Activated B cell treated with CpG ODN at 0.5 μM for 24 hours (primary cell): ENCODE measurements at regions not wholly inside any gene's neighbourhood (a gene's known extent, or its start where the extent isn't known, plus 50 kb on each side); places are given as distances from the start of the nearest gene placed in this dataset.

Experiments
- ATAC-seq: fragments of 200-7000 bp; cut with Tn5 transposase; one replicate; pipeline ENCODE4 v1.10.0; 2021; ENCODE audit warnings: low read depth, mild to moderate bottlenecking, moderate library complexity
- CTCF ChIA-PET: fragments of 350-600 bp; sonication (Branson Sonifier 250); formaldehyde crosslinking; loops from one replicate; lab custom pipeline; 2021; ENCODE audit warnings: antibody characterized with exemption; lab: Charles Lee
- POLR2A ChIA-PET: fragments of 350-600 bp; sonication (Branson Sonifier 250); formaldehyde crosslinking; loops from one replicate; lab custom pipeline; 2021; ENCODE audit warnings: antibody characterized with exemption; lab: Charles Lee
- DNase-seq: peaks from one replicate; pipeline ENCODE4 v3.0.0; 2022
- H3K27ac Mint-ChIP-seq: one replicate; pipeline ENCODE4 v1.8.0; 2020; ENCODE audit warnings: mixed read lengths
- H3K27me3 Mint-ChIP-seq: one replicate; pipeline ENCODE4 v1.8.0; 2021; ENCODE audit warnings: mixed read lengths
- H3K36me3 Mint-ChIP-seq: one replicate; pipeline ENCODE4 v1.8.0; 2021; ENCODE audit warnings: low read depth, mixed read lengths
- H3K4me1 Mint-ChIP-seq: one replicate; pipeline ENCODE4 v1.8.0; 2021; ENCODE audit warnings: mixed read lengths
- H3K4me3 Mint-ChIP-seq: one replicate; pipeline ENCODE4 v1.8.0; 2020; ENCODE audit warnings: mild to moderate bottlenecking, mixed read lengths
- H3K9me3 Mint-ChIP-seq: one replicate; pipeline ENCODE4 v1.8.0; 2020; ENCODE audit warnings: mixed read lengths
- CTCF ChIP-seq: fragments of 200-600 bp; IDR thresholded peaks from one replicate; pipeline ENCODE4 v1.8.0; 2022; ENCODE audit warnings: antibody characterized with exemption, mild to moderate bottlenecking
- intact Hi-C: fragments of 100-400 bp; cut with micrococcal nuclease; formaldehyde crosslinking; loops from one replicate; pipeline ENCODE4 v1.15.1; 2024

- no peak for TF ChIP-seq CTCF
- H3K27ac Mint-ChIP-seq, result no peak overlapping the region
- ATAC-seq (no peak), DNase-seq (no peak)
- intact Hi-C loops, result no loop called here
- POLR2A ChIA-PET, result no interaction called here
- no peaks in the 10 kb centered on the region for H3K36me3 Mint-ChIP-seq
- H3K27me3 Mint-ChIP-seq, result peaks cover 4% of the 10 kb centered on the region
- no peaks in the 10 kb centered on the region for H3K4me1 Mint-ChIP-seq
- peaks cover 4% of the 10 kb centered on the region for H3K9me3 Mint-ChIP-seq
- CTCF ChIA-PET, result no interaction called here
- no peak overlapping the region for H3K4me3 Mint-ChIP-seq
These were observed 137.3 kb downstream of the TWIST2 start for GRCh38 chr2:238985041-238985729.

GRCh38 chr2:238985931-238986446 lies 138.1 kb downstream of the TWIST2 start:
- Mint-ChIP-seq H3K27ac (no peak overlapping the region), H3K9me3 (peaks cover 1% of the 10 kb centered on the region), H3K36me3 (no peaks in the 10 kb centered on the region), H3K27me3 (peaks cover 4% of the 10 kb centered on the region), H3K4me1 (no peaks in the 10 kb centered on the region), H3K4me3 (no peak overlapping the region)
- no peak for TF ChIP-seq CTCF
- DNase-seq, result no peak
- intact Hi-C loops, result no loop called here
- CTCF ChIA-PET, result no interaction called here
- POLR2A ChIA-PET, result no interaction called here
- ATAC-seq, result no peak

GRCh38 chr2:238986491-238987351 lies 138.8 kb downstream of the TWIST2 start:
- intact Hi-C loops, result no loop called here
- Mint-ChIP-seq H3K9me3 (no peaks in the 10 kb centered on the region), H3K27me3 (peaks cover 4% of the 10 kb centered on the region), H3K36me3 (no peaks in the 10 kb centered on the region), H3K4me1 (no peaks in the 10 kb centered on the region), H3K4me3 (no peak overlapping the region), H3K27ac (no peak overlapping the region)
- CTCF ChIA-PET, result no interaction called here
- POLR2A ChIA-PET, result no interaction called here
- no peak for TF ChIP-seq CTCF
- ATAC-seq, result no peak
- DNase-seq, result no peak

- Mint-ChIP-seq H3K36me3 (no peaks in the 10 kb centered on the region), H3K4me1 (no peaks in the 10 kb centered on the region), H3K27ac (no peak overlapping the region), H3K9me3 (no peaks in the 10 kb centered on the region), H3K4me3 (no peak overlapping the region), H3K27me3 (peaks cover 4% of the 10 kb centered on the region)
- DNase-seq (no peak), ATAC-seq (no peak)
- intact Hi-C loops, result no loop called here
- CTCF ChIA-PET, result no interaction called here
- TF ChIP-seq CTCF, result no peak
- POLR2A ChIA-PET, result no interaction called here
These were observed 139.6 kb downstream of the TWIST2 start for GRCh38 chr2:238987352-238987981.

- Mint-ChIP-seq H3K27ac (no peak overlapping the region), H3K27me3 (peaks cover 6% of the 10 kb centered on the region), H3K4me1 (no peaks in the 10 kb centered on the region), H3K9me3 (no peaks in the 10 kb centered on the region), H3K36me3 (no peaks in the 10 kb centered on the region), H3K4me3 (no peak overlapping the region)
- ChIA-PET POLR2A (no interaction called here), CTCF (no interaction called here)
- intact Hi-C loops, result no loop called here
- no peak for ATAC-seq
- no peak for TF ChIP-seq CTCF
- no peak for DNase-seq
These were observed 140.2 kb downstream of the TWIST2 start for GRCh38 chr2:238988105-238988504.
